ENCODE measurements at regions not wholly inside any gene's neighbourhood (a gene's known extent, or its start where the extent isn't known, plus 50 kb on each side); places are given as distances from the start of the nearest gene placed in this dataset.

DNA sequence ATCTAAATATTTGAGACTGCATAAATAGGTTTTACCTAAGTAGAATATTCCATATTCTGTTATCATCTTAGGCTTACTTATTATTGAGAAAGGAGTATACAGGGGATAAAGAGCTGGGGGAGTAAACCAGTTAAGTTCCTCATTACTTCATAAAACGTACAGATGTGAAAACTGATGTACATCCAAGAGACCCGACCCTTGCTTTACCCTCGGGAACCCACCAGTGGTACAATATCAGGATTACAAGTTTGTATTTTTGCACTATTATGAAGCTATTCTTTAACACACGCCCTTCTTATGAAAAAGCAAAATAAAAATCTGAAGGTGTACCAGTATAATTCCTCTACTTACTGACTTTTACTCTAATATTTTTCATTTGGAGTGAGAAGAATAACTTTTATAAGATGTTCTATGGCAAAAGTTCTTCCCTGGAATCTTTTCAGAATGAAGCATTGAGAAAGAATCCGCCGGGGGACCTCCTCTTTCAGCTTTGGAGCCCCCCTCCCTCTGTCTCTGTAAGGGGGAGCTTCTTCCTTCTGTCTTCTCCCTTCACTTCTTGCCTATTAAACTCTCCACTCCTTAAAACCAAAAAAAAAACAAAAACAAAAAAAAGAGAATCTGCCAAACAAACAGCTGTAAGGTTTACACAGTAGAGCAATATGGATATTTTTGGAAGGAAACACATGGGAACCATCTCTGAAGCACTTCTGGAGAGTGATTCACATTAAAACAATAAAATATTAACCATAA is 550.0 kb downstream of the TNS3 start:
- TF ChIP-seq, protein P1, sequence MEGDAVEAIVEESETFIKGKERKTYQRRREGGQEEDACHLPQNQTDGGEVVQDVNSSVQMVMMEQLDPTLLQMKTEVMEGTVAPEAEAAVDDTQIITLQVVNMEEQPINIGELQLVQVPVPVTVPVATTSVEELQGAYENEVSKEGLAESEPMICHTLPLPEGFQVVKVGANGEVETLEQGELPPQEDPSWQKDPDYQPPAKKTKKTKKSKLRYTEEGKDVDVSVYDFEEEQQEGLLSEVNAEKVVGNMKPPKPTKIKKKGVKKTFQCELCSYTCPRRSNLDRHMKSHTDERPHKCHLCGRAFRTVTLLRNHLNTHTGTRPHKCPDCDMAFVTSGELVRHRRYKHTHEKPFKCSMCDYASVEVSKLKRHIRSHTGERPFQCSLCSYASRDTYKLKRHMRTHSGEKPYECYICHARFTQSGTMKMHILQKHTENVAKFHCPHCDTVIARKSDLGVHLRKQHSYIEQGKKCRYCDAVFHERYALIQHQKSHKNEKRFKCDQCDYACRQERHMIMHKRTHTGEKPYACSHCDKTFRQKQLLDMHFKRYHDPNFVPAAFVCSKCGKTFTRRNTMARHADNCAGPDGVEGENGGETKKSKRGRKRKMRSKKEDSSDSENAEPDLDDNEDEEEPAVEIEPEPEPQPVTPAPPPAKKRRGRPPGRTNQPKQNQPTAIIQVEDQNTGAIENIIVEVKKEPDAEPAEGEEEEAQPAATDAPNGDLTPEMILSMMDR (IDR thresholded peaks at IDR 0.05 in 2 of 3, conservative IDR thresholded peaks at IDR 0.05 in 1 of 3; ENCODE audit: borderline replicate concordance in 1 of 3, insufficient read depth in 1 of 3, low read depth in 2 of 3, low read length in 2 of 3): no peak
- TF ChIP-seq POLR2AphosphoS5 (IDR thresholded peaks at IDR 0.05; ENCODE audit: low read depth, low read length): no peak
- TF ChIP-seq, protein P2, sequence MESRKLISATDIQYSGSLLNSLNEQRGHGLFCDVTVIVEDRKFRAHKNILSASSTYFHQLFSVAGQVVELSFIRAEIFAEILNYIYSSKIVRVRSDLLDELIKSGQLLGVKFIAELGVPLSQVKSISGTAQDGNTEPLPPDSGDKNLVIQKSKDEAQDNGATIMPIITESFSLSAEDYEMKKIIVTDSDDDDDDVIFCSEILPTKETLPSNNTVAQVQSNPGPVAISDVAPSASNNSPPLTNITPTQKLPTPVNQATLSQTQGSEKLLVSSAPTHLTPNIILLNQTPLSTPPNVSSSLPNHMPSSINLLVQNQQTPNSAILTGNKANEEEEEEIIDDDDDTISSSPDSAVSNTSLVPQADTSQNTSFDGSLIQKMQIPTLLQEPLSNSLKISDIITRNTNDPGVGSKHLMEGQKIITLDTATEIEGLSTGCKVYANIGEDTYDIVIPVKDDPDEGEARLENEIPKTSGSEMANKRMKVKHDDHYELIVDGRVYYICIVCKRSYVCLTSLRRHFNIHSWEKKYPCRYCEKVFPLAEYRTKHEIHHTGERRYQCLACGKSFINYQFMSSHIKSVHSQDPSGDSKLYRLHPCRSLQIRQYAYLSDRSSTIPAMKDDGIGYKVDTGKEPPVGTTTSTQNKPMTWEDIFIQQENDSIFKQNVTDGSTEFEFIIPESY (IDR thresholded peaks at IDR 0.05; ENCODE audit: extremely low read depth, insufficient replicate concordance, low read length): no peak
- no peak for TF ChIP-seq SIN3A (IDR thresholded peaks at IDR 0.05; ENCODE audit: low read depth)
- TF ChIP-seq RAD21 (IDR thresholded peaks at IDR 0.05; ENCODE audit: low read depth): no peak
- no peak for TF ChIP-seq EGR1 (IDR thresholded peaks at IDR 0.05; ENCODE audit: low read depth)
- TF ChIP-seq YY1 (IDR thresholded peaks at IDR 0.05; ENCODE audit: extremely low read depth, insufficient replicate concordance, low read depth, low read length): no peak
- TF ChIP-seq ZFX (IDR thresholded peaks at IDR 0.05): no peak
- TF ChIP-seq, protein P3, sequence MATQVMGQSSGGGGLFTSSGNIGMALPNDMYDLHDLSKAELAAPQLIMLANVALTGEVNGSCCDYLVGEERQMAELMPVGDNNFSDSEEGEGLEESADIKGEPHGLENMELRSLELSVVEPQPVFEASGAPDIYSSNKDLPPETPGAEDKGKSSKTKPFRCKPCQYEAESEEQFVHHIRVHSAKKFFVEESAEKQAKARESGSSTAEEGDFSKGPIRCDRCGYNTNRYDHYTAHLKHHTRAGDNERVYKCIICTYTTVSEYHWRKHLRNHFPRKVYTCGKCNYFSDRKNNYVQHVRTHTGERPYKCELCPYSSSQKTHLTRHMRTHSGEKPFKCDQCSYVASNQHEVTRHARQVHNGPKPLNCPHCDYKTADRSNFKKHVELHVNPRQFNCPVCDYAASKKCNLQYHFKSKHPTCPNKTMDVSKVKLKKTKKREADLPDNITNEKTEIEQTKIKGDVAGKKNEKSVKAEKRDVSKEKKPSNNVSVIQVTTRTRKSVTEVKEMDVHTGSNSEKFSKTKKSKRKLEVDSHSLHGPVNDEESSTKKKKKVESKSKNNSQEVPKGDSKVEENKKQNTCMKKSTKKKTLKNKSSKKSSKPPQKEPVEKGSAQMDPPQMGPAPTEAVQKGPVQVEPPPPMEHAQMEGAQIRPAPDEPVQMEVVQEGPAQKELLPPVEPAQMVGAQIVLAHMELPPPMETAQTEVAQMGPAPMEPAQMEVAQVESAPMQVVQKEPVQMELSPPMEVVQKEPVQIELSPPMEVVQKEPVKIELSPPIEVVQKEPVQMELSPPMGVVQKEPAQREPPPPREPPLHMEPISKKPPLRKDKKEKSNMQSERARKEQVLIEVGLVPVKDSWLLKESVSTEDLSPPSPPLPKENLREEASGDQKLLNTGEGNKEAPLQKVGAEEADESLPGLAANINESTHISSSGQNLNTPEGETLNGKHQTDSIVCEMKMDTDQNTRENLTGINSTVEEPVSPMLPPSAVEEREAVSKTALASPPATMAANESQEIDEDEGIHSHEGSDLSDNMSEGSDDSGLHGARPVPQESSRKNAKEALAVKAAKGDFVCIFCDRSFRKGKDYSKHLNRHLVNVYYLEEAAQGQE (IDR thresholded peaks at IDR 0.05; ENCODE audit: low read depth): no peak
- no peak for TF ChIP-seq SP1 (IDR thresholded peaks at IDR 0.05; ENCODE audit: low read depth)
- TF ChIP-seq FOSL1 (IDR thresholded peaks at IDR 0.05; ENCODE audit: low read depth): no peak
- no peak for TF ChIP-seq MAX (IDR thresholded peaks at IDR 0.05)
